CD4-positive, alpha-beta T cell treated with Interleukin-15 for 4 hours (primary cell): ENCODE measurements at regions not wholly inside any gene's neighbourhood (a gene's known extent, or its start where the extent isn't known, plus 50 kb on each side); places are given as distances from the start of the nearest gene placed in this dataset.
"Not testable (repeated sequence)": the region's sequence is repeated elsewhere in the genome, so short reads cannot be mapped to it uniquely, and the experiment has no call there.

Experiments used
- DNase-seq: peaks from one replicate; pipeline ENCODE4 v3.0.0-alpha.2; 2020; ENCODE audit warnings: low spot score

GRCh38 chr3:22383285-22383684 lies 632.3 kb upstream of the ZNF385D start:
- no peak for DNase-seq

- no peak for DNase-seq
Observed at GRCh38 chr3:22386107-22386506, 635.1 kb upstream of the ZNF385D start.

GRCh38 chr3:22392286-22392685 lies 641.3 kb upstream of the ZNF385D start:
- DNase-seq, result no peak

GRCh38 chr3:22392859-22393258 lies 641.8 kb upstream of the ZNF385D start:
- no peak for DNase-seq

GRCh38 chr3:22399566-22399965 lies 648.6 kb upstream of the ZNF385D start:
- DNase-seq, result no peak

GRCh38 chr3:22401499-22401898 lies 650.5 kb upstream of the ZNF385D start:
- no peak for DNase-seq

GRCh38 chr3:22414239-22414638 lies 663.2 kb upstream of the ZNF385D start:
- no peak for DNase-seq

- DNase-seq, result not testable (repeated sequence)
Observed at GRCh38 chr3:22416838-22417446, 665.9 kb upstream of the ZNF385D start.

- DNase-seq, result no peak
Observed at GRCh38 chr3:22419261-22419660, 668.3 kb upstream of the ZNF385D start.

GRCh38 chr3:22421589-22421988 lies 670.6 kb upstream of the ZNF385D start:
- DNase-seq, result no peak

- no peak for DNase-seq
Observed at GRCh38 chr3:22431334-22431733, 680.3 kb upstream of the ZNF385D start.

- no peak for DNase-seq
Observed at GRCh38 chr3:22439626-22440025, 688.6 kb upstream of the ZNF385D start.

GRCh38 chr3:22441711-22442110 lies 690.7 kb upstream of the ZNF385D start:
- DNase-seq, result no peak

GRCh38 chr3:22443571-22444233 lies 692.7 kb upstream of the ZNF385D start:
- no peak for DNase-seq

- not testable (repeated sequence) for DNase-seq
Observed at GRCh38 chr3:22445336-22445735, 694.3 kb upstream of the ZNF385D start.

GRCh38 chr3:22450786-22451400 lies 699.9 kb upstream of the ZNF385D start:
- no peak for DNase-seq

- DNase-seq, result no peak
Observed at GRCh38 chr3:22451501-22451900, 700.5 kb upstream of the ZNF385D start.

- DNase-seq, result no peak
Observed at GRCh38 chr3:22453906-22454535, 703.0 kb upstream of the ZNF385D start.

- no peak for DNase-seq
Observed at GRCh38 chr3:22469995-22470394, 719.0 kb upstream of the ZNF385D start.

- no peak for DNase-seq
Observed at GRCh38 chr3:22471557-22471956, 720.5 kb upstream of the ZNF385D start.

- DNase-seq, result no peak
Observed at GRCh38 chr3:22474706-22475445, 723.9 kb upstream of the ZNF385D start.

- no peak for DNase-seq
Observed at GRCh38 chr3:22475665-22476240, 724.7 kb upstream of the ZNF385D start.
